GM12865 (cell line): ENCODE measurements at regions not wholly inside any gene's neighbourhood (a gene's known extent, or its start where the extent isn't known, plus 50 kb on each side); places are given as distances from the start of the nearest gene placed in this dataset.
"Not testable (repeated sequence)": the region's sequence is repeated elsewhere in the genome, so short reads cannot be mapped to it uniquely, and the experiment has no call there.

Source experiments
- DNase-seq: peaks from one replicate; pipeline ENCODE4 v3.0.0; 2010; ENCODE audit warnings: low read depth
- H3K4me3 ChIP-seq: 2 replicates; pipeline ENCODE4 v1.5.1; 2011; ENCODE audit warnings: mild to moderate bottlenecking, low read depth, low read length, control low read depth
- TF ChIP-seq, protein P1 (sequence below): IDR thresholded peaks from 2 replicates; pipeline ENCODE4 v1.5.1; 2011; ENCODE audit warnings: low read length, control low read depth, low read depth, inconsistent platforms; ENCODE audit not compliant: insufficient read depth; ENCODE audit errors: missing control alignments

- H3K4me3 ChIP-seq = no peak overlapping the region
- TF ChIP-seq, protein P1, sequence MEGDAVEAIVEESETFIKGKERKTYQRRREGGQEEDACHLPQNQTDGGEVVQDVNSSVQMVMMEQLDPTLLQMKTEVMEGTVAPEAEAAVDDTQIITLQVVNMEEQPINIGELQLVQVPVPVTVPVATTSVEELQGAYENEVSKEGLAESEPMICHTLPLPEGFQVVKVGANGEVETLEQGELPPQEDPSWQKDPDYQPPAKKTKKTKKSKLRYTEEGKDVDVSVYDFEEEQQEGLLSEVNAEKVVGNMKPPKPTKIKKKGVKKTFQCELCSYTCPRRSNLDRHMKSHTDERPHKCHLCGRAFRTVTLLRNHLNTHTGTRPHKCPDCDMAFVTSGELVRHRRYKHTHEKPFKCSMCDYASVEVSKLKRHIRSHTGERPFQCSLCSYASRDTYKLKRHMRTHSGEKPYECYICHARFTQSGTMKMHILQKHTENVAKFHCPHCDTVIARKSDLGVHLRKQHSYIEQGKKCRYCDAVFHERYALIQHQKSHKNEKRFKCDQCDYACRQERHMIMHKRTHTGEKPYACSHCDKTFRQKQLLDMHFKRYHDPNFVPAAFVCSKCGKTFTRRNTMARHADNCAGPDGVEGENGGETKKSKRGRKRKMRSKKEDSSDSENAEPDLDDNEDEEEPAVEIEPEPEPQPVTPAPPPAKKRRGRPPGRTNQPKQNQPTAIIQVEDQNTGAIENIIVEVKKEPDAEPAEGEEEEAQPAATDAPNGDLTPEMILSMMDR = no peak
- no peak for DNase-seq
Measured at GRCh38 chr5:168093200-168093910, 198.1 kb upstream of the WWC1 start.

DNA sequence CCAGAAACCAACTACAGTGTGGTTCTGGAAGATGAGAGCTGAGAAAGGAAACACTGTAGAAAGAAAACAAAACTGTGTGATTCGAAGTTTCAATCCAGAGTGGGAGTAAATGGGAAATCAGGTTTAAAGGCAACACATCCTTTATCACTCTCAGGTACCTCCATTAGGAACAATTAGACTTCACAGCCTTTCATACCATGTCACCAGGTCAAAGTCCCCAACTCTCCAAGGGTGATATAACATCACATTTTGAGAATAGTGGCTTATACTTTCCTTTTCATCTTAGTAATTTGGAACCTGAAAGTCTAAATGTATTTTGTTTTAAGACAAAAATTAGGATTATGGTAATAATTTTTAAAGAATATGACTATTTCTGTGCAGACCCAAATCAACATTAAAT lies 194.9 kb upstream of the WWC1 start:
- TF ChIP-seq, protein P1 = no peak
- H3K4me3 ChIP-seq = no peak overlapping the region
- no peak for DNase-seq

DNA sequence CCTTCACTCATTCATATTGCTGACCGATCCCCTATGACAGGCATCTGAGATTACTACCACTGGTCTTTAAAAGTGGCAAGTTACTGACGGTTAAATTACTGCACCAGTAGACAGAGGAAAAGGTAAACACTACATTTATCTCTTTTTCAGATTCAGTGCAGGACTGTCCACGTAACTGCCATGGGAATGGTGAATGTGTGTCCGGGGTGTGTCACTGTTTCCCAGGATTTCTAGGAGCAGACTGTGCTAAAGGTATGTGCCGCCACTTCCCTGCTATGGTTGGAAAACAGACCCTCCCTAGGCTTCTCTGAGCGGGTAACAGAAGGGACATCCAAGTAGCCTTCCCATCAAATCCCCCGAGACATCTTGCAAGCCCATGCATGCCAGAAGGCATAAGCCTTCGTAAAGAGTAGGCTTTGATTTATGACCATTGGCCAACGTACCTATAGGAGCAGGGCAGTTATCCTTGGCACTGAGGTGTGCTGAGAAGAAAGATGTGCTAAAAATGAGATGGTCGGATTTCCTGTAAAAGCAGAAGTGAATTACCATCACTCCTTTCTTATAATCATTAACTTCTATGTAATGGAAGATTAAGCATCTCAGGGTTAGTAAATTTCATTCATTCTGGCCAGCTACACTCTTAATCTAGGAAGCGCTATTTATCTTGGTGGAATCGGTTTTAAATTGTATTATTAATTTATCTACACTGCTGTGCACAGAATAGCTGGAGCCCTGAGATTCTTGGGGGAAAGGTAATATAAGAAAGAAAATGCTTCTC lies 193.4 kb upstream of the WWC1 start:
- TF ChIP-seq, protein P1 = no peak
- no peak for DNase-seq
- H3K4me3 ChIP-seq = no peak overlapping the region

DNA sequence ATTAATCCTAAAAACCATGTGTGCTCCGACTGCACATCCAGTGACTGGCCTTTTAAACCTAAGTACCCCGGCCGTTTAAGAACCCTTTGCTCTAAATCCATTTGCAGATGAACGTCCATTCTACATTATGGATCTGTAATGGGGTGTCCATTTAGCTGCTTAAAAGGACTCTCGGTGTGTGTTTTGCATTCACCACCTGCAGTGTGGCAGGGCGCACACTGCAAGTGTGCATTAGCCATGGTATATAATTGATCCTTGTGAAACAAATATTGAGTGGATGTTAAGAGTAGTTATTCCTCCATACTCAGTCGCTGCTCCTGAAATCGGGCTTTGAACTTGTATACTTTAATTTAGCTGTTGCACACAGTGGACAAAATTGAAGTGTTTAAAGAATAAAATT lies 190.1 kb upstream of the WWC1 start:
- H3K4me3 ChIP-seq = no peak overlapping the region
- TF ChIP-seq, protein P1 = no peak
- DNase-seq = no peak

GRCh38 chr5:168103018-168103417 lies 188.4 kb upstream of the WWC1 start:
- not testable (repeated sequence) for DNase-seq, H3K4me3 ChIP-seq

- TF ChIP-seq, protein P1 = no peak
- no peak for DNase-seq
- no peak overlapping the region for H3K4me3 ChIP-seq
Measured at GRCh38 chr5:168104350-168104749, 187.1 kb upstream of the WWC1 start.

- DNase-seq = no peak
- no peak overlapping the region for H3K4me3 ChIP-seq
- TF ChIP-seq, protein P1 = no peak
Measured at GRCh38 chr5:168104811-168105481, 186.5 kb upstream of the WWC1 start.
